ENCODE measurements at regions not wholly inside any gene's neighbourhood (a gene's known extent, or its start where the extent isn't known, plus 50 kb on each side); places are given as distances from the start of the nearest gene placed in this dataset.

DNA sequence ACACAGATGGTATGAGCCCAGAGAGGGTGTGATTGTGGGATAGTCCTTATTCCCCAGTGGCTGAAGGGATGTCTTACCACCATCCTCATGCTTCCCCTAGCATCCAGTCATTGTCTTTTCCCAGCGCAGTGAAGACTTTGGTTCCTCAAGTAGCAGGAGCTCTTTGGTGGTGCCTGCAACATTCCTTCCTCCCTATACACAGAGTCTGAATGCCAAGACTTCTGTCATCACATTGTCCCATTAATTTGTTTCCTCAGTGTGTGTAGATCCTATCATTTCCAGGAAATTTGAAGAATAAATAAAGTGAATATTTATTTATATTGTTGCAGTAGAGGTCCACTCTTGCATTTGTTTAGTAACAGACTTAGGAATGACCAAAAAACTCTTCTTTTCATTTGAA lies 147.2 kb downstream of the DACT1 start:
- no peaks in the 10 kb centered on the region for H3K79me2 ChIP-seq (ENCODE audit: insufficient read depth, low read length)

More for the DNA sequence above, 147.2 kb downstream of the DACT1 start:
- no TSS peak for BruUV-seq (replicated peaks)
- ChIA-PET POLR2A (no interaction called here), RAD21 (ENCODE audit: low non-redundant PET in 1 of 2, low total read pairs in 2 of 2, uncharacterized antibody in 2 of 2, unreplicated experiment in 2 of 2) (no interaction called here), CTCF (no interaction called here)
- H3K9me3 ChIP-seq (ENCODE audit: control insufficient read depth in 1 of 2, insufficient read depth in 1 of 2, low read depth in 1 of 2, low read length in 2 of 2): no peaks in the 10 kb centered on the region
- intact Hi-C loops (cut with micrococcal nuclease): no loop called here
- H3K9ac ChIP-seq (ENCODE audit: low read length): no peak overlapping the region
- no peak overlapping the region for H3K4me3 ChIP-seq (replicated peaks in 1 of 2; ENCODE audit: low read depth in 1 of 2, low read length in 2 of 2)
- no peaks in the 10 kb centered on the region for H3K27me3 ChIP-seq (ENCODE audit: insufficient read depth, low read length)
- TF ChIP-seq SIN3A (IDR thresholded peaks at IDR 0.05; ENCODE audit: low read depth) (no peak), JUND (IDR thresholded peaks at IDR 0.05) (no peak), POLR2A (IDR thresholded peaks at IDR 0.05; ENCODE audit: borderline replicate concordance, extremely low read depth, insufficient read depth, insufficient read length) (no peak), YY1 (IDR thresholded peaks at IDR 0.05; ENCODE audit: extremely low read depth, insufficient replicate concordance, low read depth, low read length) (no peak), REST (IDR thresholded peaks at IDR 0.05; ENCODE audit: low read depth) (no peak), EZH2phosphoT487 (IDR thresholded peaks at IDR 0.05; ENCODE audit: borderline replicate concordance) (no peak), POLR2AphosphoS5 (IDR thresholded peaks at IDR 0.05; ENCODE audit: low read depth, low read length) (no peak), ATF3 (IDR thresholded peaks at IDR 0.05) (no peak), EZH2 (IDR thresholded peaks at IDR 0.05) (no peak), RAD21 (IDR thresholded peaks at IDR 0.05; ENCODE audit: low read depth) (no peak), EGR1 (IDR thresholded peaks at IDR 0.05; ENCODE audit: low read depth) (no peak), ZNF274 (IDR thresholded peaks at IDR 0.05; ENCODE audit: low read depth, low read length) (no peak), CBX3 (IDR thresholded peaks at IDR 0.05; ENCODE audit: low read depth) (no peak), SRF (IDR thresholded peaks at IDR 0.05; ENCODE audit: low read depth) (no peak), FOSL1 (IDR thresholded peaks at IDR 0.05; ENCODE audit: low read depth) (no peak), MAX (IDR thresholded peaks at IDR 0.05) (no peak), CEBPB (IDR thresholded peaks at IDR 0.05; ENCODE audit: low read depth) (no peak), TCF7L2 (IDR thresholded peaks at IDR 0.05; ENCODE audit: borderline replicate concordance, extremely low read depth, insufficient read depth, insufficient read length) (no peak)
- H3K4me1 ChIP-seq (ENCODE audit: control insufficient read depth in 1 of 2, insufficient read depth in 2 of 2, low read length in 2 of 2): no peaks in the 10 kb centered on the region
- ATAC-seq (no peak), DNase-seq (ENCODE audit: low read depth, low spot score) (no peak)
- H4K20me1 ChIP-seq (ENCODE audit: insufficient read depth): no peaks in the 10 kb centered on the region
- H3K4me2 ChIP-seq (ENCODE audit: low read length): no peak overlapping the region
- no peaks in the 10 kb centered on the region for H3K36me3 ChIP-seq (ENCODE audit: control insufficient read depth in 1 of 2, insufficient read depth in 2 of 2, low read length in 2 of 2)
- H3K27ac ChIP-seq (ENCODE audit: low read depth, low read length): no peak overlapping the region
- no peaks in the 10 kb centered on the region for H3K9me2 ChIP-seq (ENCODE audit: insufficient read depth)
- no peak overlapping the region for H2AFZ ChIP-seq (ENCODE audit: low read depth, low read length, poor library complexity, severe bottlenecking)
